ENCODE measurements at regions not wholly inside any gene's neighbourhood (a gene's known extent, or its start where the extent isn't known, plus 50 kb on each side); places are given as distances from the start of the nearest gene placed in this dataset.

DNA sequence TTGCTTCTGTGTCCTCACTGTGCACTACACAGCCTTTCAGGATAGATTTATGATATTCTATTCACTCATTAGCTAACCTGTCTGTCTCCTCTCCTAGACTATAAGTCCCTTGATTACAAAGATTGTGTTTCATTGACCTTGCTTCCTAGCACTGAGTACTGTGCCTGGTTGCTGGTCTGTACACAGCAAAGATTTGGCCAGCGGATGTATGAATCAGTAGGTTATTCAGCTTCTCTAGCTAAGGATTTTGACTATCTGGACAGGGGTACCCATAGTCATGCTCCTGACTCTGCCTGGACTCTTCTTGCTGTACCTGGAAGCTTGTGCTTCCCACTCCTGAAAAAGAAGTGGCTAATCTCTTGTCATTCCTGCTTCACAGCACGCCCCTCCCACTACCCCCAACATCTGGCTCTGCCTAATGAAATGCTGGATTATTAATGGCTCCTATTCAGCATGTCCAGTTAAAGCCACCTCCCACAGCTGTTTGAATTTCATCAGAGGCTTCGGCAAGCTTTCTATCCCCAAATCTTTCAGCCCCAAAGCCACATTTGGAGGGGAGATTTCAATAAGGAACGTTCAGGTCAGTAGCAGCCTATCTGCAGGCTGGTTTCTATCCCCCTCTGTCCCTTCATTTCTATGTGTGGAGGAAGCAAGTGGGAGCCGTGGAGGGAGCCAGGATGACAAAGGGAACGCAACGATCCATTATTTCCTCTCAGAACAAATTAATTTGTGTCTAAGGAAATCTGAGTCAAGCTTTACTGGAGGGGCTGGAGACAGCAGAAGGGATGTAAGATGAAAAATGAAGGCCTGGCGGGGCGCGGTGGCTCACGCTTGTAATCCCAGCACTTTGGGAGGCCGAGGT, 64.8 kb upstream of the PPM1J start:
- Histone ChIP-seq H3K27me3 (ENCODE audit: control insufficient read depth in 3 of 3, insufficient read depth in 3 of 3, low read length in 3 of 3) (peaks cover 0 to 3% (median 2%) of the 10 kb centered on the region in 3 donors), H3K9me3 (ENCODE audit: control insufficient read depth in 2 of 2, insufficient read depth in 1 of 2, low read depth in 1 of 2, low read length in 1 of 2) (peaks cover 0 to 5% of the 10 kb centered on the region in 2 donors), H3K4me1 (ENCODE audit: control insufficient read depth in 3 of 3, insufficient read depth in 2 of 3, low read depth in 1 of 3, low read length in 2 of 3) (no peaks in the 10 kb centered on the region), H3K4me3 (ENCODE audit: low read depth in 1 of 3, low read length in 3 of 3) (no peak overlapping the region), H3K36me3 (ENCODE audit: control insufficient read depth in 3 of 3, insufficient read depth in 2 of 3, low read depth in 1 of 3, low read length in 3 of 3) (no peaks in the 10 kb centered on the region), H3K27ac (ENCODE audit: low read depth in 1 of 3, low read length in 2 of 3) (no peak overlapping the region)
- WGBS, 3 donors, result 75 to 87% (median 81%) methylated on average over 12 of the region's 12 CpGs
- no peak for DNase-seq
- no peak for FAIRE-seq

DNA sequence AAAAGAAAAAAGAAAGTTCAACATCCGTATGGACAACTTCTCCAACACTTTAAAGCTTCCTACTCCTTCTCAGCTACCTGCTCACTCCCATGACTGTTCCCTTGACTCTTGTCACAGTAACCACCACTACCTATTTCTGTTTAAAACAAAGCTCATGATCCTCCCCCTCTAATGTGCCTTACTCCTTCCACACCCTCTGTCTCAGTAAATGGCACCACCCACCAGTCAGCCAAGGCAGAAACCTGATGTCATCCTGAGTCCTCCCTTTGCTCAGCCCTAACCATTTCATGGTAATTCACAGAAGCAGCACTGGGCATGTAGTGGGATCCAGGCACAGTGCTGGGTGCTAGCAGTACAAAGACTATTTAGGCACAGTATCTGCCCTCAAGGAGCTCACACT, 63.0 kb upstream of the PPM1J start:
- Histone ChIP-seq H3K27me3 (ENCODE audit: control insufficient read depth in 3 of 3, insufficient read depth in 3 of 3, low read length in 3 of 3) (peaks cover 0 to 3% (median 2%) of the 10 kb centered on the region in 3 donors), H3K9me3 (ENCODE audit: control insufficient read depth in 2 of 2, insufficient read depth in 1 of 2, low read depth in 1 of 2, low read length in 1 of 2) (peaks cover 0 to 5% of the 10 kb centered on the region in 2 donors), H3K36me3 (ENCODE audit: control insufficient read depth in 3 of 3, insufficient read depth in 2 of 3, low read depth in 1 of 3, low read length in 3 of 3) (no peaks in the 10 kb centered on the region), H3K27ac (ENCODE audit: low read depth in 1 of 3, low read length in 2 of 3) (no peak overlapping the region), H3K4me1 (ENCODE audit: control insufficient read depth in 3 of 3, insufficient read depth in 2 of 3, low read depth in 1 of 3, low read length in 2 of 3) (no peaks in the 10 kb centered on the region), H3K4me3 (ENCODE audit: low read depth in 1 of 3, low read length in 3 of 3) (no peak overlapping the region)
- FAIRE-seq (no peak), DNase-seq (no peak)
- WGBS, 3 donors, result 42 to 90% (median 61%) methylated on average over 1 of the region's 1 CpG

DNA sequence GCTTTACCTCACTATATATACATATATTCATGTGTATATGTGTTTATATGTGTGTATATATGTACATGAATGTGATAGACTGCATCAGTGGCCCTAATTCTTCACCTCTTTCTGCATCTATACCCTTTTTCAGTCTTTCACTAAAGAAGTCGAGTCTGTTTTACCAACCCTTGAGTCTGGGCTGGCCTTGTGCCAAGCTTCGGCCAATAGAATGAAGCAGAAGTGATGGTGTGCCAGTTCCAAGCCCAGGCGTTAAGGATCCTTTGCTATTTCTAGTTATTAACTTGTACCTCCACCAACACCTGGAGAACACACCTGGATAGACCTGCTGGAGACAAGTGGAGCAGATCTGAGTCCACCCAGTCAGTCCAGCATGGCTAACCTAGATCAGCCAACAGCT, 61.6 kb upstream of the PPM1J start:
- Histone ChIP-seq H3K27ac (ENCODE audit: low read depth in 1 of 3, low read length in 2 of 3) (no peak overlapping the region), H3K36me3 (ENCODE audit: control insufficient read depth in 3 of 3, insufficient read depth in 2 of 3, low read depth in 1 of 3, low read length in 3 of 3) (no peaks in the 10 kb centered on the region), H3K4me1 (ENCODE audit: control insufficient read depth in 3 of 3, insufficient read depth in 2 of 3, low read depth in 1 of 3, low read length in 2 of 3) (no peaks in the 10 kb centered on the region), H3K4me3 (ENCODE audit: low read depth in 1 of 3, low read length in 3 of 3) (no peak overlapping the region), H3K27me3 (ENCODE audit: control insufficient read depth in 3 of 3, insufficient read depth in 3 of 3, low read length in 3 of 3) (no peaks in the 10 kb centered on the region), H3K9me3 (ENCODE audit: control insufficient read depth in 2 of 2, insufficient read depth in 1 of 2, low read depth in 1 of 2, low read length in 1 of 2) (no peaks in the 10 kb centered on the region)
- FAIRE-seq (no peak), DNase-seq (no peak)
- 65 to 73% (median 71%) methylated on average over 3 of the region's 3 CpGs for WGBS, 3 donors

DNA sequence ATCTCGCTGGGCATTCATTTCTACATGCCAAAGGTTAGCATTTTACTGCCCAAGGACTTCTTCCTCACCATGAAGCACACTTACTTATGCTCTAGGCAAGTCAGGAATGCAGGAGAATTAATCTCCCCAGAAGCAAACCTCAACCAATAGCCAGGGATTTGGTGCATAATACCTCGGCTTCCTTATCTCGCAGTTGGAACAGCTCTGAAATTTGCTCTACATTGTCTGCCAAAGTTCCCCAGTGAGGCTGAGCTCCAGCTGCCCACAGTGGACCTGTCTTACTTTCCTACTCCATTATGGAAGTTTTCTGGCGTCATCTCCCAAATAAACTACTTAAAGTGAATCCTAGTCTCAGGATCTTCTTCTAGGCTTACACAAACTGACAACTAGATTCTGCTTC, 57.6 kb upstream of the PPM1J start:
- H3K4me3 ChIP-seq (ENCODE audit: low read depth in 1 of 3, low read length in 3 of 3), result no peak overlapping the region
- H3K36me3 ChIP-seq (ENCODE audit: control insufficient read depth in 3 of 3, insufficient read depth in 2 of 3, low read depth in 1 of 3, low read length in 3 of 3), result no peaks in the 10 kb centered on the region
- no peaks in the 10 kb centered on the region for H3K27me3 ChIP-seq (ENCODE audit: control insufficient read depth in 3 of 3, insufficient read depth in 3 of 3, low read length in 3 of 3)
- no peak overlapping the region for H3K27ac ChIP-seq (ENCODE audit: low read depth in 1 of 3, low read length in 2 of 3)
- H3K4me1 ChIP-seq (ENCODE audit: control insufficient read depth in 3 of 3, insufficient read depth in 2 of 3, low read depth in 1 of 3, low read length in 2 of 3), result peaks cover 0 to 3% (median 0%) of the 10 kb centered on the region in 3 donors
- 37 to 67% (median 41%) methylated on average over 4 of the region's 4 CpGs for WGBS, 3 donors
- H3K9me3 ChIP-seq (ENCODE audit: control insufficient read depth in 2 of 2, insufficient read depth in 1 of 2, low read depth in 1 of 2, low read length in 1 of 2), result no peaks in the 10 kb centered on the region
- DNase-seq, result no peak
- FAIRE-seq, result no peak

DNA sequence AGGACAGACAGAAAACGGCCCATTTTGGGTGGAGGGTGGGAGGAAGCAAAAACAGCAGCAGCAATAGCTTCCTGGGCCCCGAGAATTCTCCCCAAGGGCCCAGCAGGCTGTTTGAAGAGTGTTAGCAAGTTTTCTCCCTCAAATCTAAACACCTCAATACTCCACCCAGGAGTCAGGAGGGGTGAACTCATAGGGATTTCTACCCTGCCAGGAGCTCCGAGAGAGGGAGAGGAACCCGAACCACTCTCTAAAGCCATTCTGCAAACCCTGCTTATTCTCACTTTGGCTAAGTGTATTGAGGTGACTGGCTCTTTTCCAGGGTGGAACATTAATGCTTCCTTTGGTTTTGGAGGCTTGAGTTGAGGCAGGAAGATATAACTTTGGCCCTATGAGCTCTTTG, 55.6 kb upstream of the PPM1J start:
- WGBS, 3 donors, result 32 to 43% (median 37%) methylated on average over 4 of the region's 4 CpGs
- Histone ChIP-seq H3K4me1 (ENCODE audit: control insufficient read depth in 3 of 3, insufficient read depth in 2 of 3, low read depth in 1 of 3, low read length in 2 of 3) (peaks cover 0 to 3% (median 0%) of the 10 kb centered on the region in 3 donors), H3K36me3 (ENCODE audit: control insufficient read depth in 3 of 3, insufficient read depth in 2 of 3, low read depth in 1 of 3, low read length in 3 of 3) (no peaks in the 10 kb centered on the region), H3K4me3 (ENCODE audit: low read depth in 1 of 3, low read length in 3 of 3) (no peak overlapping the region), H3K9me3 (ENCODE audit: control insufficient read depth in 2 of 2, insufficient read depth in 1 of 2, low read depth in 1 of 2, low read length in 1 of 2) (peaks cover 0 to 3% of the 10 kb centered on the region in 2 donors), H3K27me3 (ENCODE audit: control insufficient read depth in 3 of 3, insufficient read depth in 3 of 3, low read length in 3 of 3) (no peaks in the 10 kb centered on the region), H3K27ac (ENCODE audit: low read depth in 1 of 3, low read length in 2 of 3) (no peak overlapping the region)
- FAIRE-seq, result no peak
- no peak for DNase-seq

DNA sequence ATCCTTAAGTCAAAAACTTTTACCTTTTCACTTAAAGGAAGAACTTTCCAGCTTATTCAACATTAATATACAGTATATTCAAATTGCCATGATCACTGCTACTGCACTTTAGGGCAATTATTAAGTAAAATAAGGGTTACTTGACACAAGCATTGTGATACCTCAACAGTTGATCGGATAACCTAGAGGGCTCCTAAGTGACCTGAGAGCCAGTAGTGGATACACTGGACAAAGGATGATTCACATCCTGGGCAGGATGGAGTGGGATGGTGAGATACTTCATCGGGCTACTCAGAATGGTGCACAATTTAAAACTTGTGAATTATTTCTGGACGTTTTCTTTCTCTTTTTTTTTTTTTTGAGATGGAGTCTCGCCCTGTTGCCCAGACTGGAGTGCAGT, 54.5 kb upstream of the PPM1J start:
- no peaks in the 10 kb centered on the region for H3K27me3 ChIP-seq (ENCODE audit: control insufficient read depth in 3 of 3, insufficient read depth in 3 of 3, low read length in 3 of 3)
- 58 to 85% (median 80%) methylated on average over 3 to 4 of the region's 4 CpGs for WGBS, 3 donors
- H3K4me1 ChIP-seq (ENCODE audit: control insufficient read depth in 3 of 3, insufficient read depth in 2 of 3, low read depth in 1 of 3, low read length in 2 of 3), result peaks cover 0 to 3% (median 0%) of the 10 kb centered on the region in 3 donors
- no peak overlapping the region for H3K4me3 ChIP-seq (ENCODE audit: low read depth in 1 of 3, low read length in 3 of 3)
- H3K9me3 ChIP-seq (ENCODE audit: control insufficient read depth in 2 of 2, insufficient read depth in 1 of 2, low read depth in 1 of 2, low read length in 1 of 2), result peaks cover 0 to 3% of the 10 kb centered on the region in 2 donors
- FAIRE-seq (no peak), DNase-seq (no peak)
- no peak overlapping the region for H3K27ac ChIP-seq (ENCODE audit: low read depth in 1 of 3, low read length in 2 of 3)
- H3K36me3 ChIP-seq (ENCODE audit: control insufficient read depth in 3 of 3, insufficient read depth in 2 of 3, low read depth in 1 of 3, low read length in 3 of 3), result no peaks in the 10 kb centered on the region

DNA sequence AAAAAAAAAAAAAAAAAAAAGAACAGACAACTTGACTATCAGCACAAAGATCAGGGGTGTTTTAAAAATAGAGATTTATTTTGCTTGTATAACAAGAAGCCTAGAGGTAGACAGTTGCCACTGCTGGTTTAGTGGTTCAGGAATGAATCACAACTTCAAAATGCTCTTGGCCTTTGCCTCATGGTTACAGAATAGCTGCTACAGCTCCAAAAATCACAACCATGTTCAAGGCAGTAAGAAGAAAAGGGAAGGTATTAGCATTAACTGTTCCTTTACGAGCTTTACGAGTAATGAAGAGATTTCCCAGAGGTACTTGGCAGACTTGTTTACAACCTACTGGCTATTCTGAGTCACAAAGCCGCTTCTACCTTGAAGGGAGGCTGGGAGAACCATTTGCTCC, 52.5 kb upstream of the PPM1J start:
- peaks cover 0 to 3% (median 0%) of the 10 kb centered on the region in 3 donors for H3K4me1 ChIP-seq (ENCODE audit: control insufficient read depth in 3 of 3, insufficient read depth in 2 of 3, low read depth in 1 of 3, low read length in 2 of 3)
- FAIRE-seq (no peak), DNase-seq (no peak)
- peaks cover 0 to 3% of the 10 kb centered on the region in 2 donors for H3K9me3 ChIP-seq (ENCODE audit: control insufficient read depth in 2 of 2, insufficient read depth in 1 of 2, low read depth in 1 of 2, low read length in 1 of 2)
- WGBS, 3 donors, result 84 to 88% (median 86%) methylated on average over 3 of the region's 3 CpGs
- no peaks in the 10 kb centered on the region for H3K27me3 ChIP-seq (ENCODE audit: control insufficient read depth in 3 of 3, insufficient read depth in 3 of 3, low read length in 3 of 3)
- H3K27ac ChIP-seq (ENCODE audit: low read depth in 1 of 3, low read length in 2 of 3), result no peak overlapping the region
- H3K4me3 ChIP-seq (ENCODE audit: low read depth in 1 of 3, low read length in 3 of 3), result no peak overlapping the region
- H3K36me3 ChIP-seq (ENCODE audit: control insufficient read depth in 3 of 3, insufficient read depth in 2 of 3, low read depth in 1 of 3, low read length in 3 of 3), result no peaks in the 10 kb centered on the region
